Natural killer cell (primary cell): ENCODE measurements at regions not wholly inside any gene's neighbourhood (a gene's known extent, or its start where the extent isn't known, plus 50 kb on each side); places are given as distances from the start of the nearest gene placed in this dataset.

Experiments used
- ATAC-seq, 3 donors: fragments of 150-1000 bp in 2 of 3; fragments of 200-7000 bp in 1 of 3; cut with Tn5 transposase; 1 replicate in 1 of 3; 2 replicates in 2 of 3; pipeline ENCODE4 v1.10.0; 2021; ENCODE audit warnings: mild to moderate bottlenecking in 2 of 3, moderate library complexity in 2 of 3
- DNase-seq, 2 donors: peaks; one replicate each; pipeline versions ENCODE4 v3.0.0 to v3.0.0-alpha.2; 2013 to 2021; ENCODE audit warnings: mixed read lengths in 1 of 2
- H3K27ac ChIP-seq: one replicate; pipeline ENCODE4 v1.5.1; 2013; ENCODE audit warnings: mild to moderate bottlenecking, low read length
- H3K27me3 ChIP-seq: one replicate; pipeline ENCODE4 v1.6.1; 2013; ENCODE audit warnings: low read length; ENCODE audit not compliant: control insufficient read depth, insufficient read depth
- H3K36me3 ChIP-seq: one replicate; pipeline ENCODE4 v1.6.1; 2013; ENCODE audit warnings: low read length; ENCODE audit not compliant: control insufficient read depth, insufficient read depth
- H3K4me1 ChIP-seq: one replicate; pipeline ENCODE4 v1.6.1; 2013; ENCODE audit warnings: low read length; ENCODE audit not compliant: control insufficient read depth, insufficient read depth
- H3K4me3 ChIP-seq: one replicate; pipeline ENCODE4 v1.5.1; 2013; ENCODE audit warnings: low read length
- H3K9me3 ChIP-seq: one replicate; pipeline ENCODE4 v1.6.1; 2013; ENCODE audit warnings: low read length; ENCODE audit not compliant: control insufficient read depth, insufficient read depth
- H3K27ac Mint-ChIP-seq, 2 donors: one replicate each; pipeline ENCODE4 v1.8.0; 2022; ENCODE audit warnings: mild to moderate bottlenecking in 2 of 2, mixed read lengths in 2 of 2, moderate library complexity in 1 of 2
- H3K27me3 Mint-ChIP-seq, 2 donors: one replicate each; pipeline ENCODE4 v1.8.0; 2022; ENCODE audit warnings: low read depth in 2 of 2, mixed read lengths in 2 of 2
- H3K36me3 Mint-ChIP-seq: one replicate; pipeline ENCODE4 v1.8.0; 2022; ENCODE audit warnings: mixed read lengths
- H3K4me1 Mint-ChIP-seq, 2 donors: one replicate each; pipeline ENCODE4 v1.8.0; 2022; ENCODE audit warnings: mixed read lengths in 2 of 2
- H3K4me3 Mint-ChIP-seq: one replicate; pipeline ENCODE4 v1.8.0; 2022; ENCODE audit warnings: mild to moderate bottlenecking, moderate library complexity, mixed read lengths
- H3K9me3 Mint-ChIP-seq, 2 donors: one replicate each; pipeline ENCODE4 v1.8.0; 2022; ENCODE audit warnings: mixed read lengths in 2 of 2
- WGBS: methylation state at CpG from one replicate; pipeline ENCODE4 v1.1.7; 2013; ENCODE audit warnings: missing lambda C conversion rate; ENCODE audit not compliant: insufficient coverage; 5-methylcytosine and 5-hydroxymethylcytosine counted together
- intact Hi-C: fragments of 100-400 bp; cut with micrococcal nuclease; formaldehyde crosslinking; loops from one replicate; pipeline ENCODE4 v1.14.2; 2022
- TF ChIP-seq, protein P1 (sequence below): fragments of 200-600 bp; IDR thresholded peaks from one replicate; pipeline ENCODE4 v1.8.0; 2022; ENCODE audit warnings: antibody characterized with exemption

DNA sequence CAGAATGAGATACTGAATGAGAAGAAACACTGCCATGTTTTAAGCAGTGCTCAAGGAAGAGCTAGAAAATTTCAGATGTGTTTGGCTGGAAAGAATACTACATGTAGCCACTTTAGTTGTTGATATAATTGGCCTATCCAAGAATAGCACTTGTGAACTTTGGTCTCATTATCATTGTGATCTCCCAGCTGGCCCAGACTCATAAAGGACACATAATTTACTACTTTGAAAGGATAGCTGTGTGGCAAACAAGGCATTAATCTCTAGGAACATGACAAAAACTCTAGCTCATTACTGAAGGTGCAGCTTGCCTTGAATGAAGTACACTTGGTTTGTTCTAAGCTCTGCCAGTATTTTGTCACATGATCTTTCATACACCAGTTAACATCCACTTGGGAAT is 356.3 kb downstream of the CSNK1G3 start:
- no peaks in the 10 kb centered on the region for H3K36me3 Mint-ChIP-seq
- intact Hi-C loops: no loop called here
- H3K36me3 ChIP-seq: no peaks in the 10 kb centered on the region
- H3K9me3 ChIP-seq: no peaks in the 10 kb centered on the region
- no peaks in the 10 kb centered on the region for H3K27me3 ChIP-seq
- no peaks in the 10 kb centered on the region for H3K27me3 Mint-ChIP-seq
- no peaks in the 10 kb centered on the region for H3K4me1 ChIP-seq
- H3K27ac ChIP-seq: no peak overlapping the region
- no peak overlapping the region for H3K27ac Mint-ChIP-seq
- H3K4me3 ChIP-seq: no peak overlapping the region
- peaks cover 7 to 10% of the 10 kb centered on the region in 2 donors for H3K9me3 Mint-ChIP-seq
- no peak for DNase-seq
- no peak for ATAC-seq
- H3K4me1 Mint-ChIP-seq: no peaks in the 10 kb centered on the region
- TF ChIP-seq, protein P1, sequence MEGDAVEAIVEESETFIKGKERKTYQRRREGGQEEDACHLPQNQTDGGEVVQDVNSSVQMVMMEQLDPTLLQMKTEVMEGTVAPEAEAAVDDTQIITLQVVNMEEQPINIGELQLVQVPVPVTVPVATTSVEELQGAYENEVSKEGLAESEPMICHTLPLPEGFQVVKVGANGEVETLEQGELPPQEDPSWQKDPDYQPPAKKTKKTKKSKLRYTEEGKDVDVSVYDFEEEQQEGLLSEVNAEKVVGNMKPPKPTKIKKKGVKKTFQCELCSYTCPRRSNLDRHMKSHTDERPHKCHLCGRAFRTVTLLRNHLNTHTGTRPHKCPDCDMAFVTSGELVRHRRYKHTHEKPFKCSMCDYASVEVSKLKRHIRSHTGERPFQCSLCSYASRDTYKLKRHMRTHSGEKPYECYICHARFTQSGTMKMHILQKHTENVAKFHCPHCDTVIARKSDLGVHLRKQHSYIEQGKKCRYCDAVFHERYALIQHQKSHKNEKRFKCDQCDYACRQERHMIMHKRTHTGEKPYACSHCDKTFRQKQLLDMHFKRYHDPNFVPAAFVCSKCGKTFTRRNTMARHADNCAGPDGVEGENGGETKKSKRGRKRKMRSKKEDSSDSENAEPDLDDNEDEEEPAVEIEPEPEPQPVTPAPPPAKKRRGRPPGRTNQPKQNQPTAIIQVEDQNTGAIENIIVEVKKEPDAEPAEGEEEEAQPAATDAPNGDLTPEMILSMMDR: no peak
- no peak overlapping the region for H3K4me3 Mint-ChIP-seq

DNA sequence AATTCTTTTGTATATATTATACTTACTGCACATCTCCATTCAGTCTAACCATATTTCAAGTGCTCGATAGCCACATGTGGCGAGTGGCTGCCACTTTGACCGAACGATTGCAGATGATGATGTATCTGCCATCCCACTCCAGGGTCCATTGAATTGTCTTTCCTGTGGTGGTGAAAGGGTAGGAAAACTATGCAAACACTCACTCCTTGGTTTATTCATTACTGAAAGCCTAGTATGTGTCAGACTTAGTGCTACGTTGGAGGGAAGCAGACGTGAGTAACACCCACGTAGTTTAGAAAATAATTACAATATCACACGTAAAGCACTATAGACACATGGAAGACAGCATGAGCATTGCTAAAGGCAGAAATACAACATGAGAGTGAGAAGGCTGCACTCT is 353.7 kb downstream of the CSNK1G3 start:
- H3K9me3 ChIP-seq: no peaks in the 10 kb centered on the region
- H3K27ac ChIP-seq: no peak overlapping the region
- WGBS: 91% methylated on average over 8 of the region's 8 CpGs
- Mint-ChIP-seq H3K4me1 (no peaks in the 10 kb centered on the region), H3K36me3 (no peaks in the 10 kb centered on the region), H3K27me3 (no peaks in the 10 kb centered on the region), H3K27ac (no peak overlapping the region), H3K4me3 (no peak overlapping the region), H3K9me3 (peaks cover 10% of the 10 kb centered on the region in 2 donors)
- H3K27me3 ChIP-seq: no peaks in the 10 kb centered on the region
- TF ChIP-seq, protein P1: no peak
- H3K4me1 ChIP-seq: no peaks in the 10 kb centered on the region
- DNase-seq: no peak
- H3K36me3 ChIP-seq: no peaks in the 10 kb centered on the region
- no peak for ATAC-seq
- intact Hi-C loops: no loop called here
- H3K4me3 ChIP-seq: no peak overlapping the region

DNA sequence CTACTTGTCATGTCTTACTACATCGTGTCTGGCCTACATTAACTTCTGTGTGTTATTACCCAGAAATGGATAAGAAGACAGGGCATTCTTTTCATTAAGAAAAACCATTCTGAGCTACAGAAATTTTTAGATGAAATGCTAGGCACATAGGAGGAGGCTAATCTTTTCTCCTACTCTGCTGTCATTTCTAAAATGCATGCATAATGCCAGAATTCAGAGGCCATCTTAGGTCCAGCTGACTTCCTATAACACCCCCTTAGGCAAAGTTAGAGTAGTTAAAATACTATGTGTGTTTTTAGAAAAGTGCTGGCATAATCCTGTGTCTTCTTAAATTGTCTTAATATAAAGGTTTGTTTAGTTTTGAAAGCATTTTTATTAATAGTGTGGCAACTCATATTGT is 352.6 kb downstream of the CSNK1G3 start:
- DNase-seq (no peak), ATAC-seq (no peak)
- no peak overlapping the region for H3K27ac Mint-ChIP-seq
- no peaks in the 10 kb centered on the region for H3K36me3 ChIP-seq
- H3K4me3 ChIP-seq: no peak overlapping the region
- peaks cover 10 to 13% of the 10 kb centered on the region in 2 donors for H3K9me3 Mint-ChIP-seq
- H3K36me3 Mint-ChIP-seq: no peaks in the 10 kb centered on the region
- no peak overlapping the region for H3K4me3 Mint-ChIP-seq
- no peak overlapping the region for H3K27ac ChIP-seq
- no peaks in the 10 kb centered on the region for H3K4me1 Mint-ChIP-seq
- H3K9me3 ChIP-seq: no peaks in the 10 kb centered on the region
- WGBS: 73% methylated on average over 1 of the region's 1 CpG
- H3K27me3 ChIP-seq: no peaks in the 10 kb centered on the region
- intact Hi-C loops: no loop called here
- TF ChIP-seq, protein P1: no peak
- H3K27me3 Mint-ChIP-seq: no peaks in the 10 kb centered on the region
- H3K4me1 ChIP-seq: no peaks in the 10 kb centered on the region

DNA sequence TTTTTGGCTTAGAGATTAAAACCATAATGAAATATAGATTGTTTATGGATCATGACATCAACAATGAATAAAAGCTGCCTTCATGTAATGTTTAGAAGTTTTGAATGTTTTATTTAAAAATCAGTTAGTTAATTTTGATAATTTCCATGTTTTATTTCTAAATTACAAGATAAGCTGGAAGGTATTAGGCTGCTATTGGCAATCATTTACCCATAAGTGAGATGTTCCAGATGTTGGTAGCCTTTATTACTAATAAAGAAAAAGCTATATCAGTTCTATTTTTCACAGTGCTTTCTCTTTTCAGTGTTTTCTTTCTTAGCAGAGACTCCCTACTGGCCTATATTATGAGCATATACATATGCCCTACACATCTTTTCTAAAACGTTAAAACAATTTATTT is 347.0 kb downstream of the CSNK1G3 start:
- no peak overlapping the region for H3K4me3 Mint-ChIP-seq
- 58% methylated on average over 1 of the region's 1 CpG for WGBS
- no peaks in the 10 kb centered on the region for H3K4me1 Mint-ChIP-seq
- Histone ChIP-seq H3K36me3 (no peaks in the 10 kb centered on the region), H3K4me1 (no peaks in the 10 kb centered on the region), H3K27me3 (no peaks in the 10 kb centered on the region), H3K4me3 (no peak overlapping the region), H3K9me3 (no peaks in the 10 kb centered on the region), H3K27ac (no peak overlapping the region)
- peaks cover 5 to 6% of the 10 kb centered on the region in 2 donors for H3K9me3 Mint-ChIP-seq
- ATAC-seq (no peak), DNase-seq (no peak)
- no peak overlapping the region for H3K27ac Mint-ChIP-seq
- TF ChIP-seq, protein P1: no peak
- intact Hi-C loops: no loop called here
- H3K27me3 Mint-ChIP-seq: no peaks in the 10 kb centered on the region
- no peaks in the 10 kb centered on the region for H3K36me3 Mint-ChIP-seq
